NCI-H2081 treated with DMSO at 0.1 percent for 48 hours (cell line): ENCODE measurements at regions not wholly inside any gene's neighbourhood (a gene's known extent, or its start where the extent isn't known, plus 50 kb on each side); places are given as distances from the start of the nearest gene placed in this dataset.
"Not testable (repeated sequence)": the region's sequence is repeated elsewhere in the genome, so short reads cannot be mapped to it uniquely, and the experiment has no call there.

Experiments used
- DNase-seq: peaks from one replicate; lab custom pipeline; 2025; lab: John Stamatoyannopoulos, UW

GRCh38 chr20:7174554-7174953 lies 407.1 kb downstream of the BMP2 start:
- DNase-seq, result no peak

- DNase-seq, result not testable (repeated sequence)
These were observed 408.3 kb downstream of the BMP2 start for GRCh38 chr20:7175827-7176226.

- DNase-seq, result no peak
These were observed 410.5 kb downstream of the BMP2 start for GRCh38 chr20:7178004-7178403.

- no peak for DNase-seq
These were observed 413.0 kb downstream of the BMP2 start for GRCh38 chr20:7180256-7181045.

GRCh38 chr20:7189231-7189630 lies 421.7 kb downstream of the BMP2 start:
- DNase-seq, result no peak

- no peak for DNase-seq
These were observed 426.2 kb downstream of the BMP2 start for GRCh38 chr20:7193681-7194080.

GRCh38 chr20:7195704-7196103 lies 428.2 kb downstream of the BMP2 start:
- no peak for DNase-seq

GRCh38 chr20:7196481-7196880 lies 429.0 kb downstream of the BMP2 start:
- DNase-seq, result no peak

- no peak for DNase-seq
These were observed 432.4 kb downstream of the BMP2 start for GRCh38 chr20:7199861-7200260.

- DNase-seq, result no peak
These were observed 439.8 kb downstream of the BMP2 start for GRCh38 chr20:7207186-7207798.

- no peak for DNase-seq
These were observed 443.4 kb downstream of the BMP2 start for GRCh38 chr20:7210910-7211309.

GRCh38 chr20:7214081-7214740 lies 446.7 kb downstream of the BMP2 start:
- no peak for DNase-seq

GRCh38 chr20:7217606-7218005 lies 450.1 kb downstream of the BMP2 start:
- no peak for DNase-seq

- DNase-seq, result no peak
These were observed 453.3 kb downstream of the BMP2 start for GRCh38 chr20:7220755-7221154.

GRCh38 chr20:7226156-7226555 lies 458.7 kb downstream of the BMP2 start:
- no peak for DNase-seq

GRCh38 chr20:7231303-7231702 lies 463.8 kb downstream of the BMP2 start:
- no peak for DNase-seq

GRCh38 chr20:7232796-7233195 lies 465.3 kb downstream of the BMP2 start:
- no peak for DNase-seq

- DNase-seq, result no peak
These were observed 469.8 kb downstream of the BMP2 start for GRCh38 chr20:7237251-7237650.

GRCh38 chr20:7240490-7240889 lies 473.0 kb downstream of the BMP2 start:
- no peak for DNase-seq

- no peak for DNase-seq
These were observed 481.1 kb downstream of the BMP2 start for GRCh38 chr20:7248281-7249201.

GRCh38 chr20:7250337-7250736 lies 482.9 kb downstream of the BMP2 start:
- DNase-seq, result no peak

- no peak for DNase-seq
These were observed 489.6 kb downstream of the BMP2 start for GRCh38 chr20:7257099-7257498.
